SHP77 (cell line): ENCODE measurements at regions not wholly inside any gene's neighbourhood (a gene's known extent, or its start where the extent isn't known, plus 50 kb on each side); places are given as distances from the start of the nearest gene placed in this dataset.
A peak's percentile ranks its signal among the peaks of the same experiment; 100 is the strongest.
"Not testable (repeated sequence)": the region's sequence is repeated elsewhere in the genome, so short reads cannot be mapped to it uniquely, and the experiment has no call there.

Experiments
- DNase-seq, 2 experiments: peaks; one replicate each; lab custom pipeline; 2025; lab: John Stamatoyannopoulos, UW

DNA sequence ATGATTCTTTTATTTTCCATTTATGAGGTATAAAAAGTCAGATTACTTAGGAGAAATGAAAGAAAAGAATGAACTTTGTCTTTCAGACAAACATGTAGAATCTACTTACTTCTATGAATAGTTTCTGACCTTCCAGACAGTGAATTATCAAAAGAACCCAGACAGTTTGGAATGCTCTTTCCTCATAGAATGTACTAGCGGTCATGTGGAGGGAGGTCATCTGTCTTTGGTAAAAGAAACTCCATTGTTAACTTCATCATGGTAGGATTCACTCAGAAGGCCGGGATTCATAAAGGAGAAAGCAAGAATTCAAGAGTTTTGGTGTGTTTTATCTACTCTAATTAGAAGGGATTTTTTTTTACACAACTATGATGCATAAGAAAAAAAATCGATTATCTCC, 144.8 kb upstream of the ZNF804B start:
- no peak for DNase-seq

DNA sequence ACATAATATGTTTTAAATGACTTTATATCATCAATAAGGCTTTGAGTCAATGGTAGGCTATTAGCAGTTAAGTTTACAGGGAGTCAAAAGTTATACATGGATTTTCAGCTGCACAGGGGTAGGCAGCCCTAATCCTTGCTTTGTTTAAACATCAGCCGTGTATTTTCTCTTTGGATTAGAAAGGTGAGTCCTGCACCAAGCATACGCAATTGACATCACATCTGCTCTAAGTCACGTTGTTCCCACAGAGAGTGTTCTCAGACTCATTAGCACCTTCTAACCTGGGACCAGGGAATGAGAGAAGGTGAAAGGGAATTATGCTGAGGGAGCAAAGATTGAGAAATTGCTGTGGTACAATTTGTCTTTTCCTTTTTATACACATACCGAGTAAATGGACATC, 148.6 kb upstream of the ZNF804B start:
- no peak for DNase-seq

DNA sequence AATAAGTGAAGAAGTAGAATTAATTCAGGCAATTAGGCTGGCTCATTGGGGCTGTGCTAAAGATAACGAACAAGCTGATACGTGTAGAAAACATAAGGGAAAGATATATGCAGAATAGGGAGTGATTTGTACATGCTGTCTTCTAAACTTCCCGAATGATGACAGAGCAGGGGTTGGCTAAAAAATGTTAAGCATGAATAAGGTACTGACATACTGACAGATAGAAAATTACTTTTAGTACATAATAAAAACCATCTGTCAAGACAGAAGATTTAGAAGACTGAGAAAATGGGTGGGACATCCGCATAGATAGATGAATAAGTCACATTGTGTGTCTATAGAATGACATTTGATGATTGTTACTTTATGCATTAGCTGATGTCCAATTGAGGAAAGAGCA, 158.8 kb upstream of the ZNF804B start:
- DNase-seq: no peak

DNA sequence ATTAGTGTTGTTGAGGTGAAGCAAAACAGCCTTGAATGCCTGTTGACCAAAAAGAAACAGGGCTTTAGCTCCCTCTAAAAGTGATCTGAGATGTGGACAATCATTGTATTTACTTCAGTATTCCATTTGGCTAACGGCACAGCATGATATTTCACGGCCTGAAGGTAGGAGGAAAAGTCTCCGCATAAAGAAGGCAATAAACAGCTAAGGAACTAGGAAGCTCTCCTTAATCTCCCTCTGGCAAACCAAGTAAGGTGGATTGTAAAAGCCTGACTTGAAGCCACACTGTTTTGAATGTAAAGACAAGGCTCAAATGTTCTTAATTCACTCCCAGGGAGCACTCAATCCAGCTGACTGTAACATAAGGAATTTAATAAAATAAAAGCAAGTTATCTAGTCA, 160.0 kb upstream of the ZNF804B start:
- no peak for DNase-seq

DNA sequence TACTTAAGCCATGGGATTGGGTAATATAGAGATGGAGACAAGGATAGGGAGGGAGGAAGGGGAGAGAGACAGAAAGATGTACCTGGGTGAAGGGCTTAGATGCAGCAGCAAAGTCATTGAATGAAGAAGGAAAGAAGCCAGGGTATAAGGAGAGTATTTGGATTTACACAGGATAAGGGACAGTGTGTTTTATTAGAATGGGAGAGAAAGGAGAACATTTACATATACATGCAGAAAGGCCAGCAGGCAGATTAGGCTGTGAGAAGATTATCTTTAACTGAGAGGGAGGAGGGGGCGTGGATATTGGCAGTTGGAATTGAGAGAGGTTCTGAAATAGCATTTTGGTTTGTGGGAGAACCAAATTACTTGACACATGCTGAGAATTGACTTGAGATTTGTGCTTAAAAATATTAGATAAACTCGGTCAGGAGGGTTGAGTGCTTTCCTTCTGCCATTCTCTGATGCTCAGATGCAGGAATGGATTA, 161.5 kb upstream of the ZNF804B start:
- DNase-seq: no peak

DNA sequence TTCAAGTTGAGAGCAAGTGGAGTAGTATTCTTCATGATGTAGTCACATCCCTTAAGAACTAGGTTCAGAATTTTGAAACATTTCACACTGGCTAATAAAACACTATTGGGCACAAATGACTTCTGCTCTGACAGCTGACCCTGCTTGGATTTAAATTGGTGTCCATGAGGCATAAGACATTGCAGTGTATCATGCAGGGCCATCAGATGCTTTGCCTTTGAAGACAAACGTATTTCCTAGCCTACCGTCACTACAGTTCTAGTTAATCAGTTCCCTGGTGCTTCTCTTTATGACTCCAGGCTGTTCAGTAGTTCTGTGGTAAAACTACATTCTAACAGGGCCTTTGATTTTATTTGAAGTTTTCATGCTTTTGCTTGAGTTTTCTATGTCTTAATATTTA, 168.5 kb upstream of the ZNF804B start:
- DNase-seq: no peak

DNA sequence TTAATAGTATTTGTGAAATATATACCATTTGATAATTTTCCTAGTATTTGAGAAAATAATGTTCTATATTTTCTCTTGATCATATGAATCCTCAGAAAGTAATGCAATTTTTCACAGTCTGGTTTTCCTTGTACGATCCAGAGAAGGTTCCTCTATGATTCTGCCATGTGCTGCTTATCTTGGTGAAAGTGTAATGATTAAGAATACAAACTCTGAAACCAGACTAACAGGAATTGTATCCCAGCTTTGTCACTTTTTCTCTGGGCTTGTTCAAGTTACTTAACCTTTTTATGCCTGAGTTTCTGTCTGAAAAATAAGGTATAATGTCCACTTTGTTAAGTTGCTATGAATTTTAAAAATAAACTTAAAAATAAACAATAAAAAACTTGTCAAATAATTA, 169.6 kb upstream of the ZNF804B start:
- DNase-seq: no peak

DNA sequence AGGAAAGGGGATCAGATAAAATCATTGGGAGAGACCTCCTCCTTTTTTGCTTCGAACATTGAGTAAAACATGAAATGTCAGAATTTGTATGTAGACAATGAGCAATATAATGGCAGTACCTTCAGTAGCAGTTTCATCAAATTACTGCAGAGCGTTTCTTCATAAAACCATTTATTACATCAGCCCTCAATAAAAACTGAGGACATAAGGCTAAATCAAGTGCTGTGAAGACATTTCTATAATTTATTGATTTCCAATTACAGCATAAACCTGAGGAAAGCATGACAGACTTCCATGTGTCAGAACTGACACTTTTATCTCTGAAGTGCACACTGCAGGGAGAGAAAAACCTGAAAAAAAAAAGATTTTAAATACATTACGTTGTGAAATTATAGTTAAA, 172.6 kb upstream of the ZNF804B start:
- DNase-seq: no peak

DNA sequence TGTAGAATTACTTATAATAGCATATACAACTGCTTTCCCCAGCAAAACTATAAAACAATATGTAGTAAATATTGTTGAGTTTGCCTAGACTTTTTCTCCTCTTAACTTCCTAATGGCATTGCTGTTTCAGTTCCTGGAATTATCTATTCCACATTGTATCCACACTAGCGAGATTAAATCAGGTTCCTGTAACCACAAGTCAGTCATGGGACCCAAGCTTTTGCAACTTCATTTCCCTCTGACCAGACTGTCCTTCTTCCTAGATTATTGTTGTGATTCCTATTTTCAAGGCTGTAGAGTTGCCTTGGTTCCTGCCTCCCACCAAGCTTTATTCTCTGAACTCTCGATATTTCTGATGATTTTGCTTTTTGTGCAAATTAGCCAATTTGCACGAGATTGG, 173.3 kb upstream of the ZNF804B start:
- DNase-seq: no peak

DNA sequence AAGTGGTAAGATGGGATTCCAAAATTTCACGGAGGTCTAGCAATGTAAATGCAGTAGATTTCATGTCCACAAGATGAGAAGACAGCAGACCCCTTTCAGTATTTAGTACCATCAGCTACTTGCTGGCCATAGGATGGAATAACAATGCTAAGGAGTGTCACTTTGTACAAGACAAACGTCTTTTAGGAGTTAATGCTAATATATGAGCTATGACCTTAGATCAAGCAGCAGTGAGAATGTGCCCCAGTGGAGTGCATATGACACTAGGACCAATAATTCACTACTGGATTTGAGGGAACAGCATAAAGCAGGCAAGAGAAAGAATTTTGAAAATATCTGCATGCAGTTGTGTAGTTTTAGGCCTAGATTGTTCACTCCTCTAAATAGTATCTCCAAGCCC, 182.8 kb upstream of the ZNF804B start:
- DNase-seq: no peak

DNA sequence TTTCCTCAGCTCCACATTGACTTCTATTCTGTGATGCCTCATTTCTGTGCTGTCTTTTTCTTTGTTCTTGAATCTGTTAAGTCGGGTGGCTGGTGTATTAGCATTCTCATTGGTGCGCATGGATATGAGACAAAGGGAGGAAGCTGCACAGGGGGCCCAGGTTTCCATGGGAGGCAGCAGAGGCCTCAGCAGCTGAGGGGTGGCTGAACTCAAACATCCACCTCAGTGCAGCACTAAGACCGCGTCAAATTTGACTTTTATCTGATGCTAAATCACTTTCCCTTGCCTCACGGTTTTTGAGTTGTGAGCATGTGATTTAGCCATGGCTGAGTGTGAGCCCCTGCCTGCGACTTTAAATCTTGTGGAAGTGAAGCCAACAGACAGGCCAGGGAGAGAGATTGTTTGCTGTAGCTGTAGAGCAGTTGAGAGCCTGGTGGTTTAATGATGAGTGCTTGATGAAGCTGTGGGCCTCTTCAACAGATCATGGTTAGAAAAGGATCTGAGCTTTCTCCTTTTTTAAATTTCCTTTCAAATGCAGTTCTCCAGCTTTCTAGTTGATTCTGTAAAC, 193.3 kb upstream of the ZNF804B start:
- no peak for DNase-seq

DNA sequence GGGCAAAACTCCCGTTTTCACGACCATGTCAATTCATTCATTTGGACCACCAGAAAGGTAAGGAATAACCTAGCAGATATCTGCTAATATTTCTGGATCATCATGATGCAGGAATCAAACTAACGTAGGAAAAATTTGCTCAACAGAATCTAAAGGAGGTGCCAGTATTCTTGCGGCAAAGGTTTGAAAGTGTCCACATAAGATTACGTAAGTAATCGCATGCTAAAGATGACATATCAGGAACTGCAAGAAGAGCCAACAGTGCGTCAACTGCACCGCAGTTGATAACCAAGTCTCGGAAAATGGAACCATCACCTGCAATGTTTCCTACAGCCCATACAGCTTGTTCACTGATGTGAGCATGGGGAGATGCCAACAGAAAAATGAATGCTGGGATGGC, 194.1 kb upstream of the ZNF804B start:
- no peak for DNase-seq

DNA sequence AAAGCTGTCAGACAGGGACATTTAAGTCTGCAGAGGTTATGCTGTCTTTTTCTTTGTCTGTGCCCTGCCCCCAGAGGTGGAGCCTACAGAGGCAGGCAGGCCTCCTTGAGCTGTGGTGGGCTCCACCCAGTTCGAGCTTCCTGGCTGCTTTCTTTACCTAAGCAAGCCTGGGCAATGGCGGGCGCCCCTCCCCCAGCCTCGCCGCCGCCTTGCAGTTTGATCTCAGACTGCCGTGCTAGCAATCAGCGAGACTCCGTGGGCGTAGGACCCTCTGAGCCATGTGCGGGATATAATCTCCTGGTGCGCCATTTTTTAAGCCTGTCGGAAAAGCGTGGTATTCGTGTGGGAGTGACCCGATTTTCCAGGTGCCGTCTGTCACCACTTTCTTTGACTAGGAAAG, 203.1 kb upstream of the ZNF804B start:
- DNase-seq: not testable (repeated sequence)

DNA sequence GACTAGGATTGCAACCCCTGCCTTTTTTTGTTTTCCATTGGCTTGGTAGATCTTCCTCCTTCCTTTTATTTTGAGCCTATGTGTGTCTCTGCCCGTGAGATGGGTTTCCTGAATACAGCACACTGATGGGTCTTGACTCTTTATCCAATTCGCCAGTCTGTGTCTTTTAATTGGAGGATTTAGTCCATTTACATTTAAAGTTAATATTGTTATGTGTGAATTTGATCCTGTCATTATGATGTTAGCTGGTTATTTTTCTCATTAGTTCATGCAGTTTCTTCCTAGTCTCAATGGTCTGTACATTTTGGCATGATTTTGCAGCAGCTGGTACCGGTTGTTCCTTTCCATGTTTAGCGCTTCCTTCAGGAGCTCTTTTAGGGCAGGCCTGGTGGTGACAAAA, 204.7 kb upstream of the ZNF804B start:
- DNase-seq: not testable (repeated sequence)

DNA sequence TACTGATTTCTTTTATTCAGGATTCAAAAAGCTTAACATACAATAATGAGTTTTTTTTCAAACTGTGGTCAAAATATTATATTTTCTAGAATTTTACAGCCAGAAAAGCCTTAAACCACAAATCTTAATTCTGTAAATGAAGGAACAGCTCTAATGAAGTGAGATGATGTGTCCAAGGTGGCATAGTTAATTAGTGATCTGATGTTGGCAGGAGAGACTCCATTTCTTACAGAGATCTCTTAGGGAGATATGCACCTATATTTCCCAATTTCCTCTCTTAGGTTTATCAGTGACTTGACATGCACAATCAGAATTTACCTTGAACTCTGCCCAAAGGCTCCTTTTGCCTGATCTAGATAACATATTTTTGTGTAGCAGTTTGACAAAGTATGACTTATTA, 211.1 kb upstream of the ZNF804B start:
- DNase-seq: no peak

DNA sequence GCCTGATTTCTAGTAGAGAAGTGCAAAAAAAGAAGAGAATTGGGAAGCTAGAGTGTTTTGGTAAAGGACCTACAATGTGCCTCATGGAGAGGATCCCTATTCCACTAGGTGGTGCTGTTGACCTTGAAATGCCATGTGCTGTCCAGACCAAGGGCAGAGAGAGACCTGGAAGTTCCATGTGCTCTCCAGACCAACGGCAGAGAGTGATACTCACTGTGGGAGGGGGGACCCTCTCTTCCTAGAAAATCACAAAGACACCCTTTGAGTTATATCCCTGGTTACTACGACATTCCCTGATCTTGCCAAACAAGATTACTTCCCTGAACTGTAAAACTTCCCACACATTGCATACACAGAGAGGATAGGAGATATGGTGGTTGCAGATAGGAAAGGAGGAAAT, 212.7 kb upstream of the ZNF804B start:
- peak; percentile 34 to 36 for DNase-seq

DNA sequence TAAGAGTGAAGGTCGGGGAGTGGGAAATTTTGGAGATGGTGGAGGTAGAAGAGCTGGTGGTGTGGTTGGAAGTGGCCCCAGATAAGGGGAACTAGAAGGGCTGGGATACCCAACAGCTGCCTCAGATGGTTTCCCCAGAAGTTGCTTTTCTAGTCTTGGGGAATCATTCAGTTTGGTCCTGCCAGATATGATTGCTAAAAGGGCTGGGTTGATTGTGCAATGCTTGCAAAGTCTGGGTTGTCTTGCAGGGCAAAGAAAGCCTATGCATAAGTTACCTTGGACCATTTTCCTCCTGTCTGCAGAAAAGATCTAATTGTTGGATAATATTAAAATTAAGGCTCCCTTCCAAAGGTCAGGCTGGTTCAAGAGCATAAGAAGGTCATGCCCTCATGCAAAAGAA, 213.8 kb upstream of the ZNF804B start:
- DNase-seq: no peak

DNA sequence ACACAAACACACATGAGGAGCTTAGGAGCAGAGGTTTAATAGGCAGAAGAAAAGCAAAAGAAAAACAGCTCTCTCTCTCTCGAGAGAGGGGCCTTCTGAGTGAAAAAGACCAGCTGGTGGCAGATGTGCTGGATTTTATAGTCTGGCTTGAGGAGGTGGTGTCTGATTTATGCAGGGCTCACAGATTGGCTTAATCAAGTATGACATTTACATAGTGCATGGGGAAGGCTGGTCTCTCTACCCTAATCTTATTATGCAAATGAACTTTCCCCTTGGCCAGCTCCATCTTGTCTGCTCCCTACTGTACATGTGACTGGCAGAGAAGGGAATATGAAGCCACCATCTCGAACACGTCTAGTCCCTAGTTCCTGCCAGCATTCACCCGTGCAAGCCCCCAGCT, 219.5 kb upstream of the ZNF804B start:
- DNase-seq: no peak

DNA sequence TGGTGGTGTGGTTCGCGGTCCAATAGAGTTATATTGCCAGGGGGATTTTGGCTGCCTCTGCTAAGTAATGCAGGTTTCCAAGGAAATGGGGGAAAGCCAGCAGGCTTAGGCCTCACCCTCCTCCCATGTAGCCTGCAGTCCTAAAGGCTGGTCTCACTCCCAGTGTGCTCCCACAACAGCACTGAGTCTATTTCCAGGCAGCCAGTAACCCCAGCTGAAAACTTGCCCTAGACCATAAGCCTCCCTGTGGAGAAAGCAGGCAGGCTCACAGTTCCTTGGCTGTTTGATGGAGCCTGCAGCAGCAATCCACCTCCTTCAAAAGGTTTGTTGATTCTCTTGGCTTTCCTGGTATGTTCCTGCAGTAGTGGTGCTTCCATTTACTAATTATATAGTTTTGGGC, 220.0 kb upstream of the ZNF804B start:
- no peak for DNase-seq

DNA sequence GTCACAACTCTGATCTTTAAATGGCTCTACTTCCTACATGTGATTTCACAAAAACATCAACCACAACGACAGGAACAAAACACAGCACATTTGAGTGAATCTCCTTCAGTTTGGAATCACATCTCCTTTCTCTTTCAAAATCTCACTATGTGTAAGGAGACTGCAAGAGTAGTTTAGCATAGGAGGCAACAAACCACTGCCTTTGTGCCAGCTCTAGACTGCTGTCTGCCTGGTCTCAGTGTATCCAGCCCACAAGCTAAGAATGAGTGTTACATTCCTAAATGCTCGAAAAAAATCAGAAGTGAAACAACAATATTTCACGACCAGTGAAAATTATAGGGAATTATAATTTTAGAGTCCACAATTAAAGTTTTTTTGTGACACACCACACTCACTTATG, 217.0 kb upstream of the STEAP4 start:
- no peak for DNase-seq

DNA sequence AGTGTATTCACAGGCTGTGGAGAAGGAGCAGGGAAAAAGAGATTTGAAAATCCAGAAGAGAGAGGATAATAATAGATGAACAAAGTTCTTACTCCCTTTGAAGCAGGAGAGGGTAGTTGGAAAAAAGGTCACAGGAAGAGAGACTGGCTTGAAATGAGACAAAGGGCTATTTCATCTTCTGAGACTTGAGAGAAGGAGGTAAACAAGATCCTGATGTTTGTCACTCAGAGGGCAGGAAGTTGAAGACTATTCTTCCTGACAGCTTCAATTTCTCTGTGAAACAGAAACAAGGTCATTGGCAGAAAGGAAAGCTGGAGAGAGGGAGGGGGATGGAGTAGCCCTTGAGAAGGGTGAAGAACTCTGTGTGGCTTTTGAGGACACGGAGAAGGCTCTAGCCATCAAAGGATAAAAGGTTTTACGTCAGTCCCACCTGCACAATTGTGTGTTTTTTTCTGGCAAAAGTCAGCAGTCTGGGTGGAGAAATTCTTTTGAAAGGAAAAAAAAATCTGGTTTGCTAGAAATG, 216.1 kb upstream of the STEAP4 start:
- DNase-seq: no peak

DNA sequence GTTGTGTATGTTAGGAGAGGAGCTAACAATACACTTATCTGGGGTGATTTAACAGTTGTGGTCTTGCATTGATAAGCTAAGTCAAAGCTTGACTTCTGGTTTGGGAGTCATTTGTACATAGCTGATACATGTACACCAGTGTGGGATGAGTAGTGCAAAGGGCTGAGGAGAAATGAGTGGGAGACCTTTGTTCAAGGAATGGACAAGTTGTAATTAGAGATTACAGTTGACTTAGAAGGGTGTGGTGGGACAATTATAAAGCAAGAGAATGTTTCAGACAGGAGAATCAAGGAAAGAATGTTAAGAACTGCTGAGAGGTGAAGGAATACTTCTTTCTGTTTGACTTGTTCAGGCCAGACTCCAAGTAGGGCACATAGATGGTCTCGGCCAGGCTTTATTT, 209.7 kb upstream of the STEAP4 start:
- DNase-seq: no peak

DNA sequence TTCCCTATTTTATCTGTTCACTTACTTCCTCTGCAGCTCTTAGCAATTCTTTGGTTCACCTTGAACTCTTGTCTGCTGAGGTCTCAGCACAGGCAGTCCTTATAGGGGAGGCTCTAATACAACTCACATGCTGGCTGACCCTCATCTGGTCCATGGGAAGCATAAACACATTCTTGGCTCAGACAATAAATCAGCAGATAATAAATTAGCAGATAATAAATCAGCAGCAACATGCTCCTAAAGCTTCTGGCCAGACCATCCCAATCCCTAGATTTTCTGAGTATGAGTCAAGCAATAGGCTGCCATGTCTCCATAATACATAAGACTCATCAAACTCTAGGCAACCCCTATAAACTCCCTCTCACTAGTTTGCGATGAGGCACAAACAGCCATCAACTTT, 208.6 kb upstream of the STEAP4 start:
- no peak for DNase-seq

DNA sequence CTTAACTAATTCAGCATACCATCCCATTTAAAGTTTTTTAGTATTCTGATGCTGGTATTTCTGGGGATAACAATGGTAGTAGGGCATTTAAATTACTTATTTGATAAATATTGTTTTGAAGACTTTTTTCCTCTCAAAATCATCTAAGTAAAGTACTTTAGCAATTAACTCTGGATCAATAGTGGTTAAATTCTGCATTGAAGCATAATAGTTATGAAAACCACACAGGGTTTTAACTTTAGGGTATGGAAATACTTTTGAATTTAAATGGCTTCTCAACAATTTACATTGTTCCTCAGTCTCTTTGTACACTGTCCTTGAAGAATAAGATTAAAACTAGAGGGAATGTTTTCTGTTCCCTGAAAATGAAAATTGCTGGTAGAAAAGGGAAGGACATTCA, 202.6 kb upstream of the STEAP4 start:
- no peak for DNase-seq

DNA sequence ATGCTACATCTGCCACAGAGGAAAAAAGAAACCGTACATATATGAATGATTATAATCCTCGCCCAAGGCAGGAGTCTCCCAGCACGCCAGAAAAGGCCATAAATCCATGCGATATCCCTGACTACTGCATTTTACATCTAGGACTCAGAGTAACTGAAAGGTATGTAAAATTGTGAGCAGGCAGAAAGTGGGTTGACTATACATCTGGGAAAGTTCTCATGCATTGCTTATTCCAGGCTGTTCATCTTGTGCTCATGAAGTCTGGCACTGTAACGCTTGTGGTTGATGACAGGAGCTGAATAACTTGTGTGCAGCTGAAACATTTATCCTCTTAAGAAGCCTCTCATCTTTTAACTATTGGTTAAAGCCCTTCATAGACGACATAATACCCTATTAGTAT, 193.4 kb upstream of the STEAP4 start:
- DNase-seq: no peak
